ENCODE measurements at regions not wholly inside any gene's neighbourhood (a gene's known extent, or its start where the extent isn't known, plus 50 kb on each side); places are given as distances from the start of the nearest gene placed in this dataset.

- TF ChIP-seq CTCF (conservative IDR thresholded peaks at IDR 0.05; ENCODE audit: low read depth, low read length): no peak
- no peaks in the 10 kb centered on the region for H4K20me1 ChIP-seq (ENCODE audit: insufficient read depth)
- no peaks in the 10 kb centered on the region for H3K4me1 ChIP-seq (ENCODE audit: low read depth, poor library complexity, severe bottlenecking)
- no peak overlapping the region for H3K4me2 ChIP-seq
- H3K79me2 ChIP-seq (ENCODE audit: insufficient read depth, low read depth): no peaks in the 10 kb centered on the region
- H3K4me3 ChIP-seq (IDR thresholded peaks at IDR 0.05; ENCODE audit: insufficient read depth, low read depth, low read length): no peak overlapping the region
- no peak overlapping the region for H3K27ac ChIP-seq
- no peaks in the 10 kb centered on the region for H3K27me3 ChIP-seq (ENCODE audit: insufficient read depth, low read depth)
- H2AFZ ChIP-seq (ENCODE audit: low read depth): no peak overlapping the region
- H3K9ac ChIP-seq: no peak overlapping the region
- no peaks in the 10 kb centered on the region for H3K36me3 ChIP-seq (ENCODE audit: insufficient read depth)
Measured at GRCh38 chr7:12131122-12131521, 80.0 kb upstream of the TMEM106B start.

- Histone ChIP-seq H3K27me3 (ENCODE audit: insufficient read depth, low read depth) (no peaks in the 10 kb centered on the region), H2AFZ (ENCODE audit: low read depth) (no peak overlapping the region), H4K20me1 (ENCODE audit: insufficient read depth) (no peaks in the 10 kb centered on the region), H3K27ac (no peak overlapping the region), H3K4me2 (no peak overlapping the region), H3K79me2 (ENCODE audit: insufficient read depth, low read depth) (no peaks in the 10 kb centered on the region), H3K9ac (no peak overlapping the region), H3K36me3 (ENCODE audit: insufficient read depth) (no peaks in the 10 kb centered on the region), H3K4me1 (ENCODE audit: low read depth, poor library complexity, severe bottlenecking) (no peaks in the 10 kb centered on the region), H3K4me3 (IDR thresholded peaks at IDR 0.05; ENCODE audit: insufficient read depth, low read depth, low read length) (no peak overlapping the region)
- no peak for TF ChIP-seq CTCF (conservative IDR thresholded peaks at IDR 0.05; ENCODE audit: low read depth, low read length)
Measured at GRCh38 chr7:12133865-12134264, 77.2 kb upstream of the TMEM106B start.

- Histone ChIP-seq H3K4me3 (IDR thresholded peaks at IDR 0.05; ENCODE audit: insufficient read depth, low read depth, low read length) (no peak overlapping the region), H2AFZ (ENCODE audit: low read depth) (no peak overlapping the region), H3K27me3 (ENCODE audit: insufficient read depth, low read depth) (no peaks in the 10 kb centered on the region), H3K9ac (no peak overlapping the region), H3K27ac (no peak overlapping the region), H3K36me3 (ENCODE audit: insufficient read depth) (no peaks in the 10 kb centered on the region), H3K4me2 (no peak overlapping the region), H3K79me2 (ENCODE audit: insufficient read depth, low read depth) (no peaks in the 10 kb centered on the region), H4K20me1 (ENCODE audit: insufficient read depth) (no peaks in the 10 kb centered on the region), H3K4me1 (ENCODE audit: low read depth, poor library complexity, severe bottlenecking) (no peaks in the 10 kb centered on the region)
- TF ChIP-seq CTCF (conservative IDR thresholded peaks at IDR 0.05; ENCODE audit: low read depth, low read length): no peak
Measured at GRCh38 chr7:12136523-12136922, 74.6 kb upstream of the TMEM106B start.

- TF ChIP-seq CTCF (conservative IDR thresholded peaks at IDR 0.05; ENCODE audit: low read depth, low read length): no peak
- no peaks in the 10 kb centered on the region for H3K36me3 ChIP-seq (ENCODE audit: insufficient read depth)
- no peaks in the 10 kb centered on the region for H3K4me1 ChIP-seq (ENCODE audit: low read depth, poor library complexity, severe bottlenecking)
- no peaks in the 10 kb centered on the region for H4K20me1 ChIP-seq (ENCODE audit: insufficient read depth)
- H2AFZ ChIP-seq (ENCODE audit: low read depth): no peak overlapping the region
- no peak overlapping the region for H3K4me3 ChIP-seq (IDR thresholded peaks at IDR 0.05; ENCODE audit: insufficient read depth, low read depth, low read length)
- H3K27ac ChIP-seq: no peak overlapping the region
- H3K4me2 ChIP-seq: no peak overlapping the region
- H3K9ac ChIP-seq: no peak overlapping the region
- no peaks in the 10 kb centered on the region for H3K79me2 ChIP-seq (ENCODE audit: insufficient read depth, low read depth)
- H3K27me3 ChIP-seq (ENCODE audit: insufficient read depth, low read depth): no peaks in the 10 kb centered on the region
Measured at GRCh38 chr7:12137283-12137682, 73.8 kb upstream of the TMEM106B start.

GRCh38 chr7:12138421-12138820, 72.7 kb upstream of the TMEM106B start:
- Histone ChIP-seq H3K79me2 (ENCODE audit: insufficient read depth, low read depth) (no peaks in the 10 kb centered on the region), H3K9ac (no peak overlapping the region), H3K36me3 (ENCODE audit: insufficient read depth) (no peaks in the 10 kb centered on the region), H4K20me1 (ENCODE audit: insufficient read depth) (no peaks in the 10 kb centered on the region), H3K27me3 (ENCODE audit: insufficient read depth, low read depth) (no peaks in the 10 kb centered on the region), H3K4me1 (ENCODE audit: low read depth, poor library complexity, severe bottlenecking) (no peaks in the 10 kb centered on the region), H3K27ac (no peak overlapping the region), H3K4me2 (no peak overlapping the region), H3K4me3 (IDR thresholded peaks at IDR 0.05; ENCODE audit: insufficient read depth, low read depth, low read length) (no peak overlapping the region), H2AFZ (ENCODE audit: low read depth) (no peak overlapping the region)
- no peak for TF ChIP-seq CTCF (conservative IDR thresholded peaks at IDR 0.05; ENCODE audit: low read depth, low read length)

Measured in KMS-11 (cell line).